ENCODE measurements at regions not wholly inside any gene's neighbourhood (a gene's known extent, or its start where the extent isn't known, plus 50 kb on each side); places are given as distances from the start of the nearest gene placed in this dataset.

DNA sequence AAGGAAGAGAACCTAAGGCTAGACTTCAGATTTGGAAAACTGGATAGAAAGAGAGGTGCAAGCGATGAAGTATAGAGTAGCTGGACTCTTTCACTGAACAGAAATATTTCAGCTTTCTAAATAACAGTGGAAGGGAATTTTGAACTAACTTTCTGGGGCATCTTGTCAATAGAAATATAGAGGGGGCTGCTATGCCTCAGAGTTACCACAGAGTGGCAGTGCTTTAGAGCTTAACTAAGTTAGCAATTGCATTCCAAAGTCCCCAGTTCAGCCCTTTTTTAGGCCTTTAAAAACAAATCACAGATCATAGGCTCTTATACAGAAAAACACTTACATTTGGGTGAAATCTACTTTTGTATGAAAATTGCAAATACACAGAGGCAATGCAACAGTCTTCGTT is 154.2 kb upstream of the CDH8 start:
- Histone ChIP-seq H2BK5ac (ENCODE audit: low read length) (no peak overlapping the region), H2AFZ (ENCODE audit: low read length) (peak overlapping the region; percentile 59)

DNA sequence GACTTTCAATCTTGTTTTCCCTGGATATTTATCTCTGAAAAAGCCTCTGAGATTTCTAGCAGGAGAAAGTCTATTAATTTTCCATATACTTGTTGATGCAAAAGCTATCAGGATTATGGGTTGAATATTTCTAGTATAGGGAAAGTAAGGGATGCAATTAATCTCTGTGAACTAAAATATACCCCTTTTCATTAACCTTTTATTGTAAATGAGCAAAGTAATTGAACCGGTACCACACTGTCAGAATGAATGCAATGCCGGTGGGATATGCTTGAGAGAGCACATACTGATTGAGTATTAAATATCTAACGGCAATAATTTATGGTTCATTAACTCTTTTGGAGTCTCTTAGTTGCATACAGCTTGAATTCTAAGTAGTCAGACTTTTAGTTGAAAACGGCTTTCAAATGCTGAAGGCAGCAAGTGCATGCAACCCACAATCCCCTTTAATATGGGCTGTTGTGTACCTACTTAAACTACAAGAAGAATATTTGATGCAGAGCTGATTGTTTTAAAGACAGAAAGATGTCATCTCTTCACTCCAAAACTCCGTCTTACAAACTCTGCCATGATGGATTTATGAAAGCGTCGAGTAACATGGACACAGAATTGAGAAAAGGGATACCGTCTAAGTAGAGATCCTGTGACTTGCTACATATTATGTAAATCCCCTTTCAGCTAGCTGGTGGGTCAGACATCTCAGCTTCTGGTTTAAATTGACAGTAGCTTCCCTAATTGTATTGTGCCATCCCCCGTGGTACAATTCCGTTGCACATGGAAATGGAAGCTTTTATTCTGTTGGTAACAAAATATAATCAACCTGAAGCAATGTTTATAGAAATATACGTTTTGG is 141.3 kb upstream of the CDH8 start:
- DNase-seq (ENCODE audit: low spot score) = no peak
- no peaks in the 10 kb centered on the region for H3K79me1 ChIP-seq (ENCODE audit: low read depth, low read length)

More for the DNA sequence above, 154.2 kb upstream of the CDH8 start:
- Histone ChIP-seq H3K9ac (ENCODE audit: low read depth, low read length, poor library complexity) (no peak overlapping the region), H3K18ac (ENCODE audit: low read length) (no peak overlapping the region), H3K27ac (replicated peaks; ENCODE audit: low read length) (no peak overlapping the region), H3K4me1 (ENCODE audit: control insufficient read depth in 2 of 2, insufficient read depth in 1 of 2, low read depth in 1 of 2, low read length in 2 of 2) (no peaks in the 10 kb centered on the region), H3K4me2 (ENCODE audit: insufficient read depth, low read length, poor library complexity, severe bottlenecking) (no peak overlapping the region), H2BK12ac (ENCODE audit: low read length) (no peak overlapping the region), H4K8ac (ENCODE audit: low read depth, low read length) (no peak overlapping the region), H3K79me1 (ENCODE audit: low read depth, low read length) (no peaks in the 10 kb centered on the region), H3K36me3 (replicated peaks in 1 of 2; ENCODE audit: control insufficient read depth in 2 of 2, insufficient read depth in 2 of 2, low read length in 2 of 2) (no peaks in the 10 kb centered on the region), H3K14ac (ENCODE audit: low read length) (no peak overlapping the region), H3K9me3 (replicated peaks in 1 of 2; ENCODE audit: control insufficient read depth in 2 of 2, insufficient read depth in 1 of 2, low read depth in 1 of 2, low read length in 2 of 2) (no peaks in the 10 kb centered on the region), H2BK15ac (ENCODE audit: low read length) (no peak overlapping the region), H2BK120ac (ENCODE audit: low read depth, low read length) (no peak overlapping the region), H2AK5ac (ENCODE audit: low read depth, low read length) (no peak overlapping the region), H3K4me3 (ENCODE audit: low read length in 2 of 2) (no peak overlapping the region), H3K27me3 (ENCODE audit: control insufficient read depth in 3 of 3, insufficient read depth in 3 of 3, low read depth in 1 of 3, low read length in 3 of 3) (no peaks in the 10 kb centered on the region), H3K23ac (ENCODE audit: low read depth, low read length, poor library complexity) (no peak overlapping the region), H3K4ac (ENCODE audit: low read length) (no peak overlapping the region), H4K91ac (ENCODE audit: low read depth, low read length, poor library complexity) (no peak overlapping the region)
- DNase-seq (ENCODE audit: low spot score) = peak; percentile 9
- WGBS, 2 donors (ENCODE audit: extremely low coverage in 2 of 2, insufficient read length in 2 of 2, insufficient replicate concordance in 1 of 2) = no CpG with 5 or more reads among the region's 2 CpGs

DNA sequence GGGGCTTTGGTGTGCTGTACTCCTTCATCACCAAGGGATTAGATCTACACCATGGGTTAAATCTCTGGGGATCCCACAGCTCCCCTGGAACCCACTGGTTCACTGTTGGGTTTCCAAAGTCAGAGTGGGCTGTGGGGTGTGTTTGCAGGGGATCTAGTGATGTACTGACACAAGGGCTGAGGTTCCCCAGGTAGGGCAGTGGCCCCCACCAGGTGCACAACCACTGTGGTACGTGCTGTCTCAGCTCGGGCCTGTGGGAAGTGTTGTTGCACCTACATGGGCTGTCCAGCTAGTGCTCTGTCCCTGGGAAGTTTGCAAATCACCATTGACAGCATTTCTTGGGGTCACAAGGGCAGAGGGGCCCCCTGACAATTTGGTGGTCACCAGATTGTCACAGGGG is 134.4 kb upstream of the CDH8 start:
- no peak overlapping the region for H2BK5ac ChIP-seq (ENCODE audit: low read length)
- H3K79me1 ChIP-seq (ENCODE audit: low read depth, low read length) = no peaks in the 10 kb centered on the region
- no CpG with 5 or more reads among the region's 2 CpGs for WGBS, 2 donors (ENCODE audit: extremely low coverage in 2 of 2, insufficient read length in 2 of 2, insufficient replicate concordance in 1 of 2)
- no peaks in the 10 kb centered on the region for H3K4me1 ChIP-seq (ENCODE audit: control insufficient read depth in 2 of 2, insufficient read depth in 1 of 2, low read depth in 1 of 2, low read length in 2 of 2)
- no peak overlapping the region for H3K4ac ChIP-seq (ENCODE audit: low read length)
- H2BK12ac ChIP-seq (ENCODE audit: low read length) = no peak overlapping the region
- H3K14ac ChIP-seq (ENCODE audit: low read length) = no peak overlapping the region
- H4K8ac ChIP-seq (ENCODE audit: low read depth, low read length) = no peak overlapping the region
- no peaks in the 10 kb centered on the region for H3K27me3 ChIP-seq (ENCODE audit: control insufficient read depth in 3 of 3, insufficient read depth in 3 of 3, low read depth in 1 of 3, low read length in 3 of 3)
- no peak overlapping the region for H2AK5ac ChIP-seq (ENCODE audit: low read depth, low read length)
- no peaks in the 10 kb centered on the region for H3K9me3 ChIP-seq (replicated peaks in 1 of 2; ENCODE audit: control insufficient read depth in 2 of 2, insufficient read depth in 1 of 2, low read depth in 1 of 2, low read length in 2 of 2)
- H3K23ac ChIP-seq (ENCODE audit: low read depth, low read length, poor library complexity) = no peak overlapping the region
- no peak overlapping the region for H3K18ac ChIP-seq (ENCODE audit: low read length)
- H2BK120ac ChIP-seq (ENCODE audit: low read depth, low read length) = no peak overlapping the region
- no peak overlapping the region for H3K9ac ChIP-seq (ENCODE audit: low read depth, low read length, poor library complexity)
- DNase-seq (ENCODE audit: low spot score) = no peak
- no peak overlapping the region for H2BK15ac ChIP-seq (ENCODE audit: low read length)
- H3K36me3 ChIP-seq (replicated peaks in 1 of 2; ENCODE audit: control insufficient read depth in 2 of 2, insufficient read depth in 2 of 2, low read length in 2 of 2) = no peaks in the 10 kb centered on the region
- H2AFZ ChIP-seq (ENCODE audit: low read length) = no peak overlapping the region
- H3K4me2 ChIP-seq (ENCODE audit: insufficient read depth, low read length, poor library complexity, severe bottlenecking) = no peak overlapping the region
- no peak overlapping the region for H3K27ac ChIP-seq (replicated peaks; ENCODE audit: low read length)
- no peak overlapping the region for H3K4me3 ChIP-seq (ENCODE audit: low read length in 2 of 2)
- H4K91ac ChIP-seq (ENCODE audit: low read depth, low read length, poor library complexity) = no peak overlapping the region

More for the DNA sequence above, 141.3 kb upstream of the CDH8 start:
- no peak overlapping the region for H2BK5ac ChIP-seq (ENCODE audit: low read length)
- H3K14ac ChIP-seq (ENCODE audit: low read length) = no peak overlapping the region
- H3K27ac ChIP-seq (replicated peaks; ENCODE audit: low read length) = no peak overlapping the region
- no peak overlapping the region for H3K18ac ChIP-seq (ENCODE audit: low read length)
- no peak overlapping the region for H3K4me2 ChIP-seq (ENCODE audit: insufficient read depth, low read length, poor library complexity, severe bottlenecking)
- no peaks in the 10 kb centered on the region for H3K36me3 ChIP-seq (replicated peaks in 1 of 2; ENCODE audit: control insufficient read depth in 2 of 2, insufficient read depth in 2 of 2, low read length in 2 of 2)
- no peak overlapping the region for H3K9ac ChIP-seq (ENCODE audit: low read depth, low read length, poor library complexity)
- H3K4ac ChIP-seq (ENCODE audit: low read length) = no peak overlapping the region
- no peak overlapping the region for H4K91ac ChIP-seq (ENCODE audit: low read depth, low read length, poor library complexity)
- H3K4me1 ChIP-seq (ENCODE audit: control insufficient read depth in 2 of 2, insufficient read depth in 1 of 2, low read depth in 1 of 2, low read length in 2 of 2) = peaks cover 0 to 3% of the 10 kb centered on the region in 2 donors
- H2BK12ac ChIP-seq (ENCODE audit: low read length) = no peak overlapping the region
- no peak overlapping the region for H2BK120ac ChIP-seq (ENCODE audit: low read depth, low read length)
- H2AK5ac ChIP-seq (ENCODE audit: low read depth, low read length) = no peak overlapping the region
- no peak overlapping the region for H4K8ac ChIP-seq (ENCODE audit: low read depth, low read length)
- no peaks in the 10 kb centered on the region for H3K27me3 ChIP-seq (ENCODE audit: control insufficient read depth in 3 of 3, insufficient read depth in 3 of 3, low read depth in 1 of 3, low read length in 3 of 3)
- H3K9me3 ChIP-seq (replicated peaks in 1 of 2; ENCODE audit: control insufficient read depth in 2 of 2, insufficient read depth in 1 of 2, low read depth in 1 of 2, low read length in 2 of 2) = no peaks in the 10 kb centered on the region
- no peak overlapping the region for H3K4me3 ChIP-seq (ENCODE audit: low read length in 2 of 2)
- no CpG with 5 or more reads among the region's 11 CpGs for WGBS, 2 donors (ENCODE audit: extremely low coverage in 2 of 2, insufficient read length in 2 of 2, insufficient replicate concordance in 1 of 2)
- peak overlapping the region; percentile 59 for H2AFZ ChIP-seq (ENCODE audit: low read length)
- H3K23ac ChIP-seq (ENCODE audit: low read depth, low read length, poor library complexity) = no peak overlapping the region
- H2BK15ac ChIP-seq (ENCODE audit: low read length) = no peak overlapping the region

DNA sequence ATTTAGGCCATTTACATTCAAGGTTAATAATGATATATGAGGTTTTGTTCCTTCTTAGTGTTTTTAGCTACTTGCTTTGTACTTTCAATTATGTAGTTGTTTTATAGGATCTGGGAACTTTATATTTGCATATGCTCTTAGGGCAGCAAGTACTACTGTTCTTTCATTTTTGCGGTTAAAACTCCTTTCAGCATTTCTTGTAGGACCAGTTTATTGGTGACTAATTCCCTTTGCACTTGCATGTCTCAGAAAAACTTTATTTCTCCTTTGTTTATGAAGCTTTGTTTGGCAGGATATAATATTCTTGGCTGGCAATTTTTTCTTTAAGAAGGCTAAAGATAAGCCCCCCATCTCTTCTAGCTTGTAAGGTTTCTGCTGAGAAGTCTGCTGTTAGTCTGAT is 131.3 kb upstream of the CDH8 start:
- WGBS, 2 donors (ENCODE audit: extremely low coverage in 2 of 2, insufficient read length in 2 of 2, insufficient replicate concordance in 1 of 2) = no CpG with 5 or more reads among the region's 1 CpG
- H3K27ac ChIP-seq (replicated peaks; ENCODE audit: low read length) = no peak overlapping the region

More for the DNA sequence above, 131.3 kb upstream of the CDH8 start:
- Histone ChIP-seq H3K9ac (ENCODE audit: low read depth, low read length, poor library complexity) (no peak overlapping the region), H4K91ac (ENCODE audit: low read depth, low read length, poor library complexity) (no peak overlapping the region), H3K14ac (ENCODE audit: low read length) (no peak overlapping the region), H2BK15ac (ENCODE audit: low read length) (no peak overlapping the region), H3K23ac (ENCODE audit: low read depth, low read length, poor library complexity) (no peak overlapping the region), H2BK120ac (ENCODE audit: low read depth, low read length) (no peak overlapping the region), H3K9me3 (replicated peaks in 1 of 2; ENCODE audit: control insufficient read depth in 2 of 2, insufficient read depth in 1 of 2, low read depth in 1 of 2, low read length in 2 of 2) (peaks cover 0 to 2% of the 10 kb centered on the region in 2 donors), H3K36me3 (replicated peaks in 1 of 2; ENCODE audit: control insufficient read depth in 2 of 2, insufficient read depth in 2 of 2, low read length in 2 of 2) (no peaks in the 10 kb centered on the region), H3K4me2 (ENCODE audit: insufficient read depth, low read length, poor library complexity, severe bottlenecking) (no peak overlapping the region), H3K27me3 (ENCODE audit: control insufficient read depth in 3 of 3, insufficient read depth in 3 of 3, low read depth in 1 of 3, low read length in 3 of 3) (no peaks in the 10 kb centered on the region), H3K4me1 (ENCODE audit: control insufficient read depth in 2 of 2, insufficient read depth in 1 of 2, low read depth in 1 of 2, low read length in 2 of 2) (no peaks in the 10 kb centered on the region), H2AFZ (ENCODE audit: low read length) (no peak overlapping the region), H3K4me3 (ENCODE audit: low read length in 2 of 2) (no peak overlapping the region), H3K4ac (ENCODE audit: low read length) (no peak overlapping the region), H2BK12ac (ENCODE audit: low read length) (no peak overlapping the region), H3K18ac (ENCODE audit: low read length) (no peak overlapping the region), H4K8ac (ENCODE audit: low read depth, low read length) (no peak overlapping the region), H3K79me1 (ENCODE audit: low read depth, low read length) (no peaks in the 10 kb centered on the region), H2AK5ac (ENCODE audit: low read depth, low read length) (no peak overlapping the region), H2BK5ac (ENCODE audit: low read length) (no peak overlapping the region)
- DNase-seq (ENCODE audit: low spot score) = no peak
